Right atrium auricular region (tissue), 2 donors: ENCODE measurements at regions not wholly inside any gene's neighbourhood (a gene's known extent, or its start where the extent isn't known, plus 50 kb on each side); places are given as distances from the start of the nearest gene placed in this dataset.

ENCODE experiments used
- DNase-seq: peaks from one replicate; pipeline ENCODE4 v3.0.0-alpha.2; 2019; ENCODE audit warnings: low spot score
- H3K27ac ChIP-seq, 2 donors: fragments of 200-600 bp; sonication (generic); 1 replicate in 1 of 2; 2 replicates in 1 of 2; pipeline ENCODE4 v1.5.1; 2016 to 2019
- H3K27me3 ChIP-seq, 2 donors: fragments of 200-600 bp; sonication (generic); one replicate each; pipeline versions ENCODE4 v1.5.1 to v1.6.0; 2017 to 2019
- H3K36me3 ChIP-seq: fragments of 200-600 bp; sonication (generic); one replicate; pipeline ENCODE4 v1.5.1; 2016
- H3K4me1 ChIP-seq, 2 donors: fragments of 200-600 bp; sonication (generic); one replicate each; pipeline versions ENCODE4 v1.5.1 to v1.6.0; 2017 to 2019
- H3K4me3 ChIP-seq, 2 donors: fragments of 200-600 bp; sonication (generic); 1 replicate in 1 of 2; 2 replicates in 1 of 2; pipeline ENCODE4 v1.5.1; 2017 to 2019; ENCODE audit warnings: mild to moderate bottlenecking in 1 of 2, moderate library complexity in 1 of 2
- H3K9me3 ChIP-seq, 2 donors: fragments of 200-600 bp; sonication (generic); one replicate each; pipeline ENCODE4 v1.5.1; 2019
- TF ChIP-seq, protein P1 (sequence below), 2 donors: fragments of 200-600 bp; sonication (generic); IDR thresholded peaks; one replicate each; pipeline ENCODE4 v1.5.1; 2019; ENCODE audit warnings: antibody characterized with exemption in 2 of 2

- H3K36me3 ChIP-seq = no peaks in the 10 kb centered on the region
- TF ChIP-seq, protein P1, sequence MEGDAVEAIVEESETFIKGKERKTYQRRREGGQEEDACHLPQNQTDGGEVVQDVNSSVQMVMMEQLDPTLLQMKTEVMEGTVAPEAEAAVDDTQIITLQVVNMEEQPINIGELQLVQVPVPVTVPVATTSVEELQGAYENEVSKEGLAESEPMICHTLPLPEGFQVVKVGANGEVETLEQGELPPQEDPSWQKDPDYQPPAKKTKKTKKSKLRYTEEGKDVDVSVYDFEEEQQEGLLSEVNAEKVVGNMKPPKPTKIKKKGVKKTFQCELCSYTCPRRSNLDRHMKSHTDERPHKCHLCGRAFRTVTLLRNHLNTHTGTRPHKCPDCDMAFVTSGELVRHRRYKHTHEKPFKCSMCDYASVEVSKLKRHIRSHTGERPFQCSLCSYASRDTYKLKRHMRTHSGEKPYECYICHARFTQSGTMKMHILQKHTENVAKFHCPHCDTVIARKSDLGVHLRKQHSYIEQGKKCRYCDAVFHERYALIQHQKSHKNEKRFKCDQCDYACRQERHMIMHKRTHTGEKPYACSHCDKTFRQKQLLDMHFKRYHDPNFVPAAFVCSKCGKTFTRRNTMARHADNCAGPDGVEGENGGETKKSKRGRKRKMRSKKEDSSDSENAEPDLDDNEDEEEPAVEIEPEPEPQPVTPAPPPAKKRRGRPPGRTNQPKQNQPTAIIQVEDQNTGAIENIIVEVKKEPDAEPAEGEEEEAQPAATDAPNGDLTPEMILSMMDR (IDR thresholded peaks at IDR 0.05) = no peak
- no peak for DNase-seq
- H3K27ac ChIP-seq = no peak overlapping the region
- H3K27me3 ChIP-seq = no peaks in the 10 kb centered on the region
- no peaks in the 10 kb centered on the region for H3K4me1 ChIP-seq
- no peaks in the 10 kb centered on the region for H3K9me3 ChIP-seq
- no peak overlapping the region for H3K4me3 ChIP-seq
Measured at GRCh38 chr4:179797738-179798137, 2355.5 kb upstream of the AGA start.

DNA sequence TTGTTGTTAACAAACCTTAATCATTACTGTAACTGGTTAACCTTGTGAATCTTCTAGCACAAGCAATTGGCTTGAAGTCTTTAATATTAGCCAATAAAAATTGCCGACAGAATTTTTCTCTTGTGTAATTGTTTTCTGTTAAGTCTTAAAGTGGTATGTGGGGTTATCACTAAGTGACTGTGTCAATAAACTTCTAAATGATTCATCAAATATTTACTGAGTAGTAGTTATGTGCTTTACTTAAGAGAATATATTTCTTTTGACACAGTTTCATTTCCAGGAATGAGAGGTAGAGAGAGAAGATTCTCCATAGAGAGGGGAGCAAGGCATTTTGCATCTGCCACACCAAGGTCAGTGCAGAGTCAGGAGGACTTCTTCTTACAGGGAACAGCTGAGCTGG is 2361.6 kb upstream of the AGA start:
- no peak for DNase-seq
- no peak overlapping the region for H3K27ac ChIP-seq
- no peaks in the 10 kb centered on the region for H3K4me1 ChIP-seq
- TF ChIP-seq, protein P1 (IDR thresholded peaks at IDR 0.05) = no peak
- H3K9me3 ChIP-seq = no peaks in the 10 kb centered on the region
- no peak overlapping the region for H3K4me3 ChIP-seq
- H3K27me3 ChIP-seq = no peaks in the 10 kb centered on the region
- H3K36me3 ChIP-seq = no peaks in the 10 kb centered on the region

- Histone ChIP-seq H3K4me3 (no peak overlapping the region), H3K27ac (no peak overlapping the region), H3K36me3 (no peaks in the 10 kb centered on the region), H3K27me3 (no peaks in the 10 kb centered on the region), H3K4me1 (no peaks in the 10 kb centered on the region), H3K9me3 (no peaks in the 10 kb centered on the region)
- TF ChIP-seq, protein P1 (IDR thresholded peaks at IDR 0.05) = no peak
- DNase-seq = no peak
Measured at GRCh38 chr4:179804440-179804839, 2362.2 kb upstream of the AGA start.

DNA sequence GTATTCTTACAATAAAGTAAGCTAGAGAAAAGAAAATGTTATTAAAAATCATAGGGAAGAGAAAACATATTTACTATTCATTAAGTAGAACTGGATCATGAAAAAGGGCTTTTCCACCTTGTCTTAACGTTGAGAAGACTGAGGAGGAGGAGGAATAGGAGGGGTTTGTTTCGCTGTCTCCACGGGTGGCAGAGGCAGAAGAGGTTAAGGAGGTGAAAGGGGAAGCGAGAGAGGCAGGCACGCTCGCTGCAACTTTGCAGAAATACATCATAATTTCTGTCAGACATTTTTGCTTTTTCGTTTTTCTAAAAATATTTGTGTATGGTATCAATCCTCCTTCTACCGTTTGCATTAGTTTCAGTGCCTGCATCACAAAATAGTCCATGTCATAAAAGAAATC is 2375.1 kb upstream of the AGA start:
- Histone ChIP-seq H3K4me3 (no peak overlapping the region), H3K27ac (no peak overlapping the region), H3K36me3 (no peaks in the 10 kb centered on the region), H3K27me3 (no peaks in the 10 kb centered on the region), H3K9me3 (peaks cover 0 to 9% of the 10 kb centered on the region in 2 donors), H3K4me1 (no peaks in the 10 kb centered on the region)
- TF ChIP-seq, protein P1 (IDR thresholded peaks at IDR 0.05) = no peak
- no peak for DNase-seq

DNA sequence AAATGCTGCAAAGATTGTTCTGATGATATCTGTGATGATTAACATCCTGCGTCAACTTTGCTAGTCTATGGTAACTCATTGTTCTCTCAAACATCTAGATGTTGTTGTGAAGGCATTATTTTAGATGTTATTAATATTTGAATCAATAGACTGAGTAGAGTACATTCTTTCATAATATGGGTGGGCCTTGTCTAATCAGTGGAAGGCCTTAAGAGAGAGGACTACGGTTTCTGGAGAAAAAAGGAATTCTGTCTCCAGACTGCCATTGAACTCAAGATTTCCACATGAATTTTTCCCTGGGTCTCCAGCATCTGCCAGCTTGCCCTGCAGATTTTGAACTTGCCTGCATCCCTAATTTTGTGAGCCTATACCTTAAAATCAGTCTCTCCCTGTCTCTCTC is 2381.1 kb upstream of the AGA start:
- TF ChIP-seq, protein P1 (IDR thresholded peaks at IDR 0.05) = no peak
- no peak overlapping the region for H3K4me3 ChIP-seq
- peaks cover 0 to 9% of the 10 kb centered on the region in 2 donors for H3K9me3 ChIP-seq
- H3K4me1 ChIP-seq = no peaks in the 10 kb centered on the region
- no peaks in the 10 kb centered on the region for H3K36me3 ChIP-seq
- no peak overlapping the region for H3K27ac ChIP-seq
- no peak for DNase-seq
- H3K27me3 ChIP-seq = no peaks in the 10 kb centered on the region

DNA sequence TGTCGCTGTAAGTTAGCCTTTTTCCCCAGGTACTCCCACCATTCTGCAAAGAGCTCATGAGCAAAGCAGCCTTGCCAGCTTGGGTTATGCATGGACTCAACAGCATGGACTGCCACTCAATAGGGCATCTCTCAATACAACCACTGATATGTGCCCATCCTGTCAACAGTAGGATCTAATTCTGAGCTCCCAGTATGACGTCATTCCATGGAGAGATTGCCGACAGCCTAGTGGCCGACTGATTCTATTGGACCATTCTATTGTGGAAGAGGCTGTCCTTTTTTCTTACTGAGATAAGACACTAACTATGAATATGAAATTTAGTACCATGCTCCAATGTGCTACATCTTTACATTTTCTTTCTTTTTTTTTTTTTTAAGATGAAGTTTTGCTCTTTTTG is 2389.0 kb upstream of the AGA start:
- no peaks in the 10 kb centered on the region for H3K4me1 ChIP-seq
- no peaks in the 10 kb centered on the region for H3K9me3 ChIP-seq
- H3K4me3 ChIP-seq = no peak overlapping the region
- no peaks in the 10 kb centered on the region for H3K27me3 ChIP-seq
- H3K27ac ChIP-seq = no peak overlapping the region
- no peaks in the 10 kb centered on the region for H3K36me3 ChIP-seq
- TF ChIP-seq, protein P1 (IDR thresholded peaks at IDR 0.05) = no peak
- no peak for DNase-seq
